Spleen (tissue), 7 donors: ENCODE measurements at regions not wholly inside any gene's neighbourhood (a gene's known extent, or its start where the extent isn't known, plus 50 kb on each side); places are given as distances from the start of the nearest gene placed in this dataset.

Experiments
- POLR2A ChIP-seq, 3 donors: fragments of 450-650 bp; IDR thresholded peaks; one replicate each; pipeline ENCODE4 v1.5.1; 2017; ENCODE audit warnings: antibody characterized with exemption in 3 of 3, mild to moderate bottlenecking in 1 of 3
- POLR2AphosphoS5 ChIP-seq, 3 donors: sonication (generic); formaldehyde crosslinking; IDR thresholded peaks; one replicate each; pipeline ENCODE4 v1.5.1; 2017; ENCODE audit warnings: antibody characterized with exemption in 3 of 3
- TF ChIP-seq, protein P1 (sequence below), 11 experiments: fragments of 200-600 bp in 7 of 11; fragments of 450-650 bp in 4 of 11; sonication (generic) in 4 of 11; IDR thresholded peaks in 8 of 11; conservative IDR thresholded peaks in 3 of 11; 1 replicate in 7 of 11; 2 replicates in 4 of 11; pipeline versions ENCODE4 v1.4.0 to v1.8.0; 2016 to 2021; ENCODE audit warnings: antibody characterized with exemption in 11 of 11, inconsistent platforms in 4 of 11, mild to moderate bottlenecking in 1 of 11
- donor health status: DM: no; HTN: no; CAD: no; lungs with moderate emphysema.
- donor health status: DM: no; HTN: no; CAD: no.
- donor health status: DM: no; HTN: no; CAD: no.

DNA sequence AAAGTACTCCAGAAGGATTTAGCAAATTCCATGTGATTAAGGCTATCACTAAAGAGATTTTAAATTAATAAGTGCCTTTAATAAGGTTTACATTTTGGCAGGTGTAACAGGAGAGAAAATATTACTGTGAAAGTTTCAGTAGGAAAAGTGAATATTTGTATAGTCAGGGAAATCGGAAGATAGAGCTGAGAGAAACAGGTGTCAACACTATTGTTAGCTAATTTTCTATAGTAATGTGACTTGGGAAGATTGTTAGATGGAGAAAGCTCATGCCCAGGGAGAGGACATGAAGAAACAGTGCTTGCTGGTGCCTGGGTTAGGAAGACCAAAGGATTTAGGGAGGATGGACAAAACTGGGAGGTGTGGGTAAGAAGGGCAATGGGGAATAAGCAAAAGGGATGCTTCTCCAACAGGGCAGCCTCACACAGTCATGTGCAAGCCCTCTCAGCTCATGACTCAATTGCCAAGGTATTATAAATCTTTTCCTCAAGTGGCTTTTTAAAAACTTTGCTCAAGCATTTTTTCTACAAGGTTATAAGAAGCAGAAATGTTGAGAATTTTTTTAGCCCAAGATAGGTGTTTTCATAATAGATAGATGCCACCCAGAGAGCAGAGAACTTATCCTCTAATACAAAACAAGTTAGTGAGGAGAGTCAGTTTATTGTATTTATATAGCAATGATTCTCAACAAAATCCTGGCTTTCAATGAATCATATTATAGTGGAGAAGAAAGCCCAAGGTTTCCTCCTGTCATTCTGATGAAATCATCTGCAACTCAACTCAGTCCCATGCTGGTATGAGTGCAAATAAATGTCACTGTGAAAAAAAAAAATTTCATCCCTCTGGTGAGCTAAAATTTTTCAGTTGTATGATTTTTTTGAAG lies 325.2 kb upstream of the NT5E start:
- TF ChIP-seq, protein P1, sequence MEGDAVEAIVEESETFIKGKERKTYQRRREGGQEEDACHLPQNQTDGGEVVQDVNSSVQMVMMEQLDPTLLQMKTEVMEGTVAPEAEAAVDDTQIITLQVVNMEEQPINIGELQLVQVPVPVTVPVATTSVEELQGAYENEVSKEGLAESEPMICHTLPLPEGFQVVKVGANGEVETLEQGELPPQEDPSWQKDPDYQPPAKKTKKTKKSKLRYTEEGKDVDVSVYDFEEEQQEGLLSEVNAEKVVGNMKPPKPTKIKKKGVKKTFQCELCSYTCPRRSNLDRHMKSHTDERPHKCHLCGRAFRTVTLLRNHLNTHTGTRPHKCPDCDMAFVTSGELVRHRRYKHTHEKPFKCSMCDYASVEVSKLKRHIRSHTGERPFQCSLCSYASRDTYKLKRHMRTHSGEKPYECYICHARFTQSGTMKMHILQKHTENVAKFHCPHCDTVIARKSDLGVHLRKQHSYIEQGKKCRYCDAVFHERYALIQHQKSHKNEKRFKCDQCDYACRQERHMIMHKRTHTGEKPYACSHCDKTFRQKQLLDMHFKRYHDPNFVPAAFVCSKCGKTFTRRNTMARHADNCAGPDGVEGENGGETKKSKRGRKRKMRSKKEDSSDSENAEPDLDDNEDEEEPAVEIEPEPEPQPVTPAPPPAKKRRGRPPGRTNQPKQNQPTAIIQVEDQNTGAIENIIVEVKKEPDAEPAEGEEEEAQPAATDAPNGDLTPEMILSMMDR (IDR thresholded peaks at IDR 0.05 in 8 of 11, conservative IDR thresholded peaks at IDR 0.05 in 3 of 11), result no peak
- TF ChIP-seq POLR2AphosphoS5 (IDR thresholded peaks at IDR 0.05) (no peak), POLR2A (IDR thresholded peaks at IDR 0.05) (no peak)
